ENCODE measurements at regions not wholly inside any gene's neighbourhood (a gene's known extent, or its start where the extent isn't known, plus 50 kb on each side); places are given as distances from the start of the nearest gene placed in this dataset.

GRCh38 chrX:96538104-96538725, 146.4 kb upstream of the DIAPH2 start (continued):
- TF ChIP-seq TIGD3 (CRISPR knock-in tag; IDR thresholded peaks at IDR 0.05; ENCODE audit: borderline replicate concordance) (no peak), ZSCAN9 (CRISPR knock-in tag; IDR thresholded peaks at IDR 0.05; ENCODE audit: borderline replicate concordance) (no peak), ZNF24 (IDR thresholded peaks at IDR 0.05) (no peak)
- TF ChIP-seq, protein P1, sequence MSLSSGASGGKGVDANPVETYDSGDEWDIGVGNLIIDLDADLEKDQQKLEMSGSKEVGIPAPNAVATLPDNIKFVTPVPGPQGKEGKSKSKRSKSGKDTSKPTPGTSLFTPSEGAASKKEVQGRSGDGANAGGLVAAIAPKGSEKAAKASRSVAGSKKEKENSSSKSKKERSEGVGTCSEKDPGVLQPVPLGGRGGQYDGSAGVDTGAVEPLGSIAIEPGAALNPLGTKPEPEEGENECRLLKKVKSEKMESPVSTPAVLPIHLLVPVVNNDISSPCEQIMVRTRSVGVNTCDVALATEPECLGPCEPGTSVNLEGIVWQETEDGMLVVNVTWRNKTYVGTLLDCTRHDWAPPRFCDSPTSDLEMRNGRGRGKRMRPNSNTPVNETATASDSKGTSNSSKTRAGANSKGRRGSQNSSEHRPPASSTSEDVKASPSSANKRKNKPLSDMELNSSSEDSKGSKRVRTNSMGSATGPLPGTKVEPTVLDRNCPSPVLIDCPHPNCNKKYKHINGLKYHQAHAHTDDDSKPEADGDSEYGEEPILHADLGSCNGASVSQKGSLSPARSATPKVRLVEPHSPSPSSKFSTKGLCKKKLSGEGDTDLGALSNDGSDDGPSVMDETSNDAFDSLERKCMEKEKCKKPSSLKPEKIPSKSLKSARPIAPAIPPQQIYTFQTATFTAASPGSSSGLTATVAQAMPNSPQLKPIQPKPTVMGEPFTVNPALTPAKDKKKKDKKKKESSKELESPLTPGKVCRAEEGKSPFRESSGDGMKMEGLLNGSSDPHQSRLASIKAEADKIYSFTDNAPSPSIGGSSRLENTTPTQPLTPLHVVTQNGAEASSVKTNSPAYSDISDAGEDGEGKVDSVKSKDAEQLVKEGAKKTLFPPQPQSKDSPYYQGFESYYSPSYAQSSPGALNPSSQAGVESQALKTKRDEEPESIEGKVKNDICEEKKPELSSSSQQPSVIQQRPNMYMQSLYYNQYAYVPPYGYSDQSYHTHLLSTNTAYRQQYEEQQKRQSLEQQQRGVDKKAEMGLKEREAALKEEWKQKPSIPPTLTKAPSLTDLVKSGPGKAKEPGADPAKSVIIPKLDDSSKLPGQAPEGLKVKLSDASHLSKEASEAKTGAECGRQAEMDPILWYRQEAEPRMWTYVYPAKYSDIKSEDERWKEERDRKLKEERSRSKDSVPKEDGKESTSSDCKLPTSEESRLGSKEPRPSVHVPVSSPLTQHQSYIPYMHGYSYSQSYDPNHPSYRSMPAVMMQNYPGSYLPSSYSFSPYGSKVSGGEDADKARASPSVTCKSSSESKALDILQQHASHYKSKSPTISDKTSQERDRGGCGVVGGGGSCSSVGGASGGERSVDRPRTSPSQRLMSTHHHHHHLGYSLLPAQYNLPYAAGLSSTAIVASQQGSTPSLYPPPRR (CRISPR knock-in tag; IDR thresholded peaks at IDR 0.05; ENCODE audit: borderline replicate concordance) = no peak

- no peak for ATAC-seq
- Histone ChIP-seq H4K20me1 (ENCODE audit: insufficient read depth, low read length) (no peaks in the 10 kb centered on the region), H3K36me3 (replicated peaks in 1 of 2; ENCODE audit: control insufficient read depth in 1 of 2, insufficient read depth in 2 of 2, low read length in 2 of 2) (no peaks in the 10 kb centered on the region), H2AFZ (ENCODE audit: low read length) (no peak overlapping the region), H3K9ac (ENCODE audit: insufficient read depth, low read depth, low read length) (no peak overlapping the region), H3K9me3 (ENCODE audit: low read length) (no peaks in the 10 kb centered on the region), H3K4me1 (ENCODE audit: insufficient read depth, low read length) (no peaks in the 10 kb centered on the region), H3K27me3 (ENCODE audit: control insufficient read depth in 1 of 2, insufficient read depth in 2 of 2, low read length in 2 of 2) (no peaks in the 10 kb centered on the region), H3K4me3 (replicated peaks in 1 of 3; ENCODE audit: insufficient read depth in 1 of 3, low read depth in 2 of 3, low read length in 3 of 3) (no peak overlapping the region), H3K4me2 (ENCODE audit: low read depth, low read length) (no peak overlapping the region), H3K27ac (ENCODE audit: extremely low read length, insufficient read depth, low read length) (no peak overlapping the region), H3K79me2 (ENCODE audit: insufficient read depth, low read length) (no peaks in the 10 kb centered on the region)
- in situ Hi-C loops (cut with HindIII; ENCODE audit: extremely low pct_ligation_motif_present, low pct_unique_long_range_greater_than_20kb) = no loop called here
- no peak for FAIRE-seq
- no peak for TF ChIP-seq ZNF124 (CRISPR knock-in tag; IDR thresholded peaks at IDR 0.05)
- TF ChIP-seq ZNF558 (CRISPR knock-in tag; IDR thresholded peaks at IDR 0.05; ENCODE audit: borderline replicate concordance) = no peak
- no peak for TF ChIP-seq MED8 (CRISPR knock-in tag; IDR thresholded peaks at IDR 0.05; ENCODE audit: insufficient replicate concordance)
- no peak for TF ChIP-seq ZNF160 (CRISPR knock-in tag; IDR thresholded peaks at IDR 0.05)
- no peak for TF ChIP-seq XRCC5 (optimal IDR thresholded peaks at IDR 0.05; ENCODE audit: low read length)
- no peak for TF ChIP-seq GATAD1 (CRISPR knock-in tag; IDR thresholded peaks at IDR 0.05)
- no TSS peak for BruUV-seq (replicated peaks)
- intact Hi-C loops (cut with micrococcal nuclease; ENCODE audit: unreplicated experiment) = no loop called here
- ChIA-PET CTCF (ENCODE audit: low intra/inter-chr PET ratio, low total read pairs) (no interaction called here), POLR2A (no interaction called here)
- WGBS (ENCODE audit: low lambda C conversion rate) = 9% methylated on average over 2 of the region's 2 CpGs
- no peak for DNase-seq (ENCODE audit: low spot score)
These were observed 144.5 kb upstream of the DIAPH2 start for GRCh38 chrX:96540111-96540631.
